Activated CD8-positive, alpha-beta memory T cell treated with anti-CD3 and anti-CD28 coated beads, Interleukin-2, amount 50 U/mL, for 4 hours (primary cell): ENCODE measurements at regions not wholly inside any gene's neighbourhood (a gene's known extent, or its start where the extent isn't known, plus 50 kb on each side); places are given as distances from the start of the nearest gene placed in this dataset.

ENCODE experiments used
- DNase-seq: peaks from one replicate; pipeline ENCODE4 v3.0.0-alpha.2; 2020

DNA sequence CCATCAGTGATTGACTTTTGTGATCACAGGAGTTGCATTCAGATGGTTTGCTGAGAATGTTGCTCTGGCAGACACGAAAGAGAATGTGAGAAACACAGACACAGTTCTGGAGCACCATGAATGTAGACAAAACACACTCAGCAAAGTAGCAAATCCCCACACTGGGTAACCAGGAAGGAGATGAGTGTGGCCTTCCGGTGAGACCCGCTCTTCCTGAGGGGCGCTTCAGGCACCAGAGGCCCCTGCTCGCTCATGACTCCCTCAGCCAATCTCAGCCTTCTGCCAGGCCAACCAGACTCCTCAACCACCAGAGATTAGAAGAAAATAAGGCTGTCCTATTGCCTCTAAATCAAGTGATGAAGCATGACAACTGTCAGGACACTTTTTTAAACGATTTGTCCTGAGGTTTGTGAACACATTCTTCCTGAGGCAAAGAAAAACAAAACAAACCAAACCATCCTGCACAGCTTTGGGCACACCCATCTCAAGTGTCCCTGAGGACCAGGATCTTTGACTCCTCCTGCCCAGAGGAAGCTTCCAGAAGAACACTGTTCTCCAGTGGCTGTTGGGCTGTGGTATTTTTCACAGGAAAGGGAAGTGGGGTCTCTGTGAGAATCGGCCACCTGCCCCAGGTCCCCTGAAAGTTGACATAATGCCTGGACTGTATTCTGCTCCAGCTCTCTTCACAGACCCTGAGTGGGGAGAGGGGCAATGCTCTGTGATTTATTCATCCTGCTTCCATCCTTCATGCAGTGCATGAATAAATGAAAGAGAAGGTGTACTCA is 152.8 kb downstream of the BCL11A start:
- no peak for DNase-seq

DNA sequence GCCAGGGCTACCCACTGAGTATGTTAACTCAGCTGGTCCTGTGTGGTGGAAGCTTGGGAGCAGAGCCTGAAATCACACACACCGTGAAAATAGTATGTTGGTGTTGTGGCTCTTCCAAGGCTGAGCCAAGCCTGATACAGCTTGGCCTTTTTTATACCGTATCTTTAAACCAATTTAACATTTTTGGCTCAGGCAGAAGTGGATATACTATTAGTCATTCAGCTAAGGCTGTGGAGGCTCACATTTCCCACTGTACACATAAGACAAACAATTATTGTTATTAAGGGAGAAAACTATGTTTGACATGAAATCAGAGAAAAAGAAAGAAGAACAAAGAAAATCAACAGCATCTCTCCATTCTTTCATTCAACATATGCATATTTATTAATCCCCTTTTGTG is 159.0 kb downstream of the BCL11A start:
- DNase-seq: no peak

DNA sequence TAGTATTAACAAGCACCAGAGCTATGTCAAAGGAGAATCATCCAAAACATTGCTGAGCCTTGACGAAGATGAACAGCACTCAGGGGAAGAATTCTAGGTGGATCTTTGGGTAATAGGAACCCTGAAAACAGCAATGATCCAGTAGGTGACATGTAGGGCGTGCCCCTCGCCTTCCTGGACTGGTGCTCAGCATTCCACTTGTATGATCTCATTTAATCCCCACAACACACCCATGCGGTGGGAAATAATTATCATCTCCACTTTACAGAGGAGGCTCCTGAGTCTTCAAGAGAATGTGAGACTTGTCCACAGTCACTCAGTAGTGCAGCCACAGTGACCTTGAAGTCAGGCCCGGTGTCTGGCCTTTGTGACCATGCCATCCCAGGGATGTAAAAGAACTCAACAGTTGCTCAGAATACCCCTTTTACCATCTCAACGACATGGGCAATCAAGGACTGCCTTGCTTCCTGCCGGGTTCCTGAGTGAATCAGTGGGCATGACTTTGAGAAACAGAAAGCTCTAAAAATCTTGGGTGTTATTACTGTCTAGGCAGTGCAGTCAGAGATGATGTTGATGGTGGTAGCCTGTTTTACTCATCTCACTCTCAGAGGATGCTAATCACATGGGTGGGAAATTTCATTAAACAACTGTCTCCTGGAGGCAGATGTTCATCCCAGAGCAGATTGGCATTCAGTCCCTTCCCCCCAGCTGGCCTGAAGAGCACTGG is 161.6 kb downstream of the BCL11A start:
- no peak for DNase-seq

DNA sequence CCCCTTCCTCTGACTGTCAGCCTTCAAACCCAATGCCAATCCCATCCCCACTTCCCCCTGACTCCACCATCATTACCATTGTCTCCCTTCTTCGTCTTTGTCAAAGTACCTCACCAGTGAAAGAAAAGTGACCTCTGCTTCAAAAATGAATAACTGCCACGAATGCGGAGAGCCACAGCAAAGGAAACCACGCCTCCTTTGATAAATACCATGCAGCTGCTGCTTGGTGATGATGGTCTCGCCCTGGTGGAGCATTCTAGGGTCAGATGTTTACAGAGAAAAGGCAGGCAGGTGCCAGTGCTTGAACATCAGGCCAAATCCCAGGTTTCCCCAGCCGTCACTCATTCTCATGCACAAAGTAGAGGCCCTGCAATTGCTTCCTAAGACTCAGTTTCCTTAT is 162.2 kb downstream of the BCL11A start:
- DNase-seq: no peak

DNA sequence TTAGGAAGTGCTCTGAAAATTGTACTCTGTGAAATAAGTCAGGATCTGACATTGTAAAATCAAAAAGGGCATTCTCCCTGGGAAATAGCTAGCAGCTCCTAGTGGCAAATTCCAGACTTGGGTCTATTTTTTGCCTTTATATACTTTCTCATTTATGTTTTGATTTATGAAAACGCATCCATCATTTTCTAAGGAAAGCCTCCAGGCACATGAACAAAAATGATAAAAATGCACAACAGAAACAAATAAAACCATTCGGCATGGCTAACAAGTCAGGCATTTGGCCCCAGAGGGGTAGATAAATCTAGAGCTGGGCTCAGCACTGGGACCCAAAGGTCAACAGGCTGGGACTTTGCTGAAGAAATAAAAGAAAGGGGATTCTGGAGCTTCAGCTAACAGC is 167.0 kb downstream of the BCL11A start:
- DNase-seq: no peak

DNA sequence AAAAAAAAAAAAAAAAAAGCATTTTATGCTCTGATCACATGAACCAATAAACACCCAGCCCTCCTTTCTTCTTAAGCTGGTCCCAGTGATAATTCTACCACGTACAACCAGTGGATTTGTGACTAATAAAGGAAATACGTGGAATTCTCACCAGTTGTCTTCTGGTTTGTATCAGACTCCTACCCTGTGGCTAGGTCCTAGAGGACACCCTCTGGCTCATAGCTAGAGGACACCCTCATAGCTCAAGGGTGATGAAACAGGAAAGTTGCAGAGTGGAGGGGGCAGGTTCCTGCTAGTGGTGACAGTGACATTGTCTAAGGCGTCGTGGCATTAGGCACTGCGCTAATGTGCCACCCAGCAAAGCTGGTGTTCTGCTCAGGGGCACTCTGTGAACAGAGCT is 167.8 kb downstream of the BCL11A start:
- no peak for DNase-seq

DNA sequence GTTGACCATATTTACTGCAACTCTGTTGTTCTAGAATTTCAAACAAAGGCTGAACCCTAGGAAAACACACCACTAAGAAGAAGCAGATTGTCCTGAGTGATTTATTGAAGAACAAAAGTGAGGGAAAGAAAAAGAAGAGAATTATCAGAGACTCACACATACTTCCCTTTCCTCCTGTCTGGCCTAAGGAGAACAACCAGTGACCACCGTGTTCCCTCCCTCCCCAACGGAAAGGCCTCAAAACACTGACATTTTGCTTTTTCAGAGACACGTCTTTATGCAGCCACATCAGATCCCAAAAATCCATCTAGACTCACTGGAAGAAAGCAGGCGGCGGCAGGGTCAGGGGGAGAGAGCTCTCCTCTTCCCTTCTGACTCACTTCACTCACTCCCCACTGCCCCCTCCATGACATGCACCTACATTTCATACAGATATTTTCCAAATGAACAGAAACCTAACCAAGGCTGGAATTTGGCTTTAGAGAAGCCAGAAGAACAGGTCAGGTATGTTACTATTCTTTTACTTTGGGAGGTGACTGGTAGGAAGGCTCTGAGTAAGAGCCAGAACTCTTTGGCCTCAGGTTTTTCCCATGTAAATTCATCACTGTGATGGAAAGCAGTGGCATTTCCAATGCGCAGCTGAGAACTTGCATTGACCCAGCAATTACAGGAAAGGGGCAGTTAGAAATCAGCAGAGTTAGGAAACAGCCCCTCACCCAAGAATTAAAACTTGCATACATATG is 169.9 kb downstream of the BCL11A start:
- DNase-seq: no peak

DNA sequence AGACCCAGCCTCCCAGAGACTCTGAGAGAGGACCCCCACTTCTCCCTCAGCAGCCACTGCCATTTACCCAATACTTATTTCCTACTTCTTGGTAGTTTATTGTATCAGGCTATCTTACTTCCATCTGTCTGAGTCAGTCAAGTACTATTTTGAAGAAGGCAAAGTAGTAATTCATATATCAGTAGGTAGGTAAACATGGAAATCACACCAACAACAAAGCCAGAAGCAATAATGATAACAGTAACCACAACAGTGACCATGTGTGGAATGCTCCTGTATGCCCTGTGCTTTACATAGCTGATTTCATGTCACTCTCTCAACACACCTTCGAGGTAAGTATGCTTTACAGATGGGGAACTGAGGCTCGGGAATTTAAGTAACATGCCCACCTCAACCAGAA is 173.0 kb downstream of the BCL11A start:
- DNase-seq: no peak

DNA sequence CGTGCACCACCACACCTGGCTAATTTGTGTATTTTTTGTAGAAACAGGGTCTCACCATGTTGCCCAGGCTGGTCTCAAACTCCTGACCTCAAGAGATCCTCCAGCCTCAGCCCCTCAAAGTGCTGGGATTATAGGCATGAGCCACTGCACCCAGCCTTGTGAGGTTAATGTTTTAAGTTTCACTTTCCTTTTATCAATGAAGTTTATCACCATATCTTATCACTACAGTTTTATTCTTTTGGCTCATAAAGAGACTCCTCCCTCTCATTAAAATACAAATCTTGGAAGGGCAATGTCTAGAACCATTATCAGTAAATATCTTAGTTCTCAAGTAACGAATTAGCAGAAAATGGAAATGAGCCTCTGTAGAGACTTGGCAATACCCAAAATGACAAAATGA is 173.8 kb downstream of the BCL11A start:
- no peak for DNase-seq

DNA sequence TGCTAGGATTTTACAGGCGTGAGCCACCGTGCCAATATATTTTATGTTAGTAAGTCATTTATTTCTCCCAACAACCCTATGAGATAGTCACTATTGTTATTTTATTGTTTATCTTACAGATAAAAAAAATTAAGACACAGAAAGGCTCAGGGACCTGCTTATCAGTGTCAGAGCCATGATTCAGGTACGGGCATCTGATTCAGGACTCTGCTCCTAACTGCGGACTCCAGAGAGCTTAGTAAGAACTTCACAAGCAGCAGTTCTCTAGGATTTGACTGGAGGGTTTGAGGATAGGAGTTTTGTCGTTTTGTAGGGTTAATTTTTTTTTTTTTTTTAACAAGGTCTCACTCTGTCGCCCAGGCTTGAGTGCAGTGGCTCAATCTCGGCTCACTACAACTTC is 174.2 kb downstream of the BCL11A start:
- no peak for DNase-seq

DNA sequence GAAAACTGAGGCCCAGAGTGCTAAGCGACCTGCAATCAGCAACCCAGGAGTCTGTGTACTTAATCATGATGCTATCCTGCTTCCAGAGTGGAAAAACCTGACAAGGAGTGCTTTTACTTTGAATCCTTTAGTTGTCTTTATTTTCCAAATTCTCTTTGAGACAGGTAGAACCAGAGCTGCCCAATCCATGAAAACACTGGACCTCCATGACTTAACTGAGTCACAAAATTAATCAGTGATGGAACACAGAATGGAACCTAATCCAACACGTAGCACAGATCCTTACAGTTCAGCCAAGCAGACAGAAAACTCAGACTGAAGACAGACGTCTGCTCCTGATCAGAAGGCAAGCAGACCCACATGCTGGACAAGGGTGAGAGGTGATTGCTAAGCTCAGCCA is 175.6 kb downstream of the BCL11A start:
- no peak for DNase-seq

DNA sequence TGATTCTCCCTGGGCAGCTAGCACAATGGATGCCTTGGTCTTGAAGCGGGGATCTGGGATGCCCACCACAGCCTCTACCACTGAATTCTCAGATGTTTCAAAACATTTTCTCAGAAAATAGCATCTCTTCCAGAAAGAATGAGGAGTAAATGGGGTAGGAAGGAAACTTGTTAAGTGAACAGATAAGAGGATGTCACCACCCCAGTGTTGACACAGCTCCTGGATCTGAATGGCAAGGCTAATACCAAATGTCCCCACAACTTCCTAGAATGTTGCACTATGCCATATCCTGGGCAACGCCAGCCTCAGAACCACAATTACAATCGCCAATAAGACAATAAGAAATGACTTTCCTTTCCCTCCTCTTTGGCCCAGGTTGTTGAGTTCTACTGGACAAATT is 177.2 kb downstream of the BCL11A start:
- DNase-seq: no peak

DNA sequence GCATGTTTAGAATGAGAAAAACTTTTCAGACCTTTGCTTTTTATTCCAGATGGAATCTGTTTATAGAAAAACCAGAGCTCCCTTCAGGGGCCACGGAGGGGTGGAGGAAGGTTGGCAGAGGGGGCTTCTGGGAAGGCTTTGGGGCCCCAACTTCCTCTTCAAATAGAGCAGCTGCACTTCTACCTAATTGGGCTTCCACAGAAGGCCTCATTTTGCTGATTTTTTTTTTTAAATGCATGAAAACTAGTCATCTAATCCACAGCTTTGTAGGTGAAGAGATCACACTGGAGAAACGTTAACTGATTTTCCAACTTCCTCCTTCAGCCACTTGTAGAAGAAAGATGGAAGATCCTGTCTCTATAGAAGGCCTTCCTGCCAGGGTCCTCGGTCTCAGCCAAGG is 181.8 kb downstream of the BCL11A start:
- DNase-seq: no peak

DNA sequence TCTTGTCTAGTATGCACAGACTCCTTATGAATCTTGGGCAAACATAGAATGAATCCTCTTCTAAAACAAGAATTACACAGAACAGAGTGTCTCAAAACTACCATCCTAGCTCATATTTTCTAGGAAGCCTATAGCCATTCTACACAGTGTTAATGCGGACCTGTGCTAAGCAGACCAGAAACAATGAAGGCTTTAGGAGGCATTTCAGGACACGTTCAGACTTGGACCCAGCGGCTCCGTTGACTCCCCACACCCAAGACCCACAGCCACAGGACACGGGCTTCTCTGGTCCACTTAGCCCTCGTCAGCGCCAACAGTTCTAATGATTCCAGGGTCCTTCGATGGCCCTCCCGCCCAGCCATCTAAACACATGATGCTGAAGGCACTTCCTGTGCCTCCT is 182.2 kb downstream of the BCL11A start:
- no peak for DNase-seq

DNA sequence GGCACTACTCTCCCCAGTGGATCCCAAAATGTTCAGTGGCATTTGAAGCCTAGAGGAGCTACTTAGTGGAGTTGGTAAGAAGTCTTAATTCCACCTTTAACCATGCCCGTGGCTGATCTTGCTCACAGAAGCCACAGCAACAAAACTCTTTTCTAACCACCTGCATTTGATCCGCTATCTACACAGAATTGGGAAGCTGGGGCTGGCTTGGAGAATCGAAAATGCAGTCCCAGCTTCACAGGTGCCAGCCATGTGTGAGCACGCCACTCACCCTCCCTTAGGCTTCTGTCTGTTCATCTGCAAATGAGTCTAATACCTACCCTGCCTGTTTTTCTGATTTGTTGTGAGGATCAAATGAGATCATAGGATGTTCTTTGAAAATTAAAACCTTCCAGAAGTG is 182.6 kb downstream of the BCL11A start:
- DNase-seq: no peak

DNA sequence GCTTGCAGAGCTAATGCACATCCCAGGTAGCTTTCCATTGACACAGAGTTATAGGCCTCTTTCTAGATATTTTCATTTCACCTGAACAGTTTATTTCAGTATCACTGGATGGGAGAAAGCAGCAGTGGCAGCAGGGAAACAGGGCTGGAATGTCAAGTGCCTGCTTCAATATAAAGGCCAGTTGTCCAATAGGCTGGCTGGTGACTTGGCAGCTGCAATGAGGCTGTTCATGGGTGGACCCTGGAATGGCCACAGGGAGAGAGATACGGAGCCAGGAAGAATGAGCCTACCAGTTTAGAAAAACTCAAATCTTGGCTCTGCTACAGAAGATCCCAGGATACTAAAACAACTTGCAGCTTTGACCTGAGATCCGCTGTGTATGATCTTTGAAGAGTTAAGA is 185.0 kb downstream of the BCL11A start:
- DNase-seq: no peak

DNA sequence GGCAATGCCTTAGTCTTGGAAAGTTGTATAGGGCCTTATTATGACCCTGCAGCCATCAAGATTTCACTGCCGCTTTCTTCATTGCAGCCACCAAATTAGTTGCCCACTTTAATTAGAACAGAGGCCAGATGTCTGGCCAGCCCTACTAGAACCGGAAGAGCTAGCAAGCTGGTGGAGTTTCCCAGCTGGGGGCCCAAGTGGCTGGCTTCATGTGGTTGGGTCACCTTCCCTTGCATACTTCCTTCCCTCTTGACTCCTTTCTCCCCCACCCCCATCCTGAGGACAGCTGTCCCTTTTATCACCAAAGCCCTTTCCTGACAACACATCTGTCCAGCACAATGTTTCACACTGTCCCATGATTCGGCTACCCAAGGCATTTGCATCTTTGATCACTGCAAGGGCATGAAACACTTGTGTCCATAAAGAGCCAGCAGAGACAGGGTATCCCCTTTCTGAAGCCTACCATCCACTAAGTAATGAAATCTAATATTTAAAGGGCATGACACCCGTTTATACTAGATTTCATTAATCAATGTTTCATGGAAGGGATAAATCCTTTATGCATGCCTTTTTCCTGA is 187.2 kb downstream of the BCL11A start:
- DNase-seq: no peak

DNA sequence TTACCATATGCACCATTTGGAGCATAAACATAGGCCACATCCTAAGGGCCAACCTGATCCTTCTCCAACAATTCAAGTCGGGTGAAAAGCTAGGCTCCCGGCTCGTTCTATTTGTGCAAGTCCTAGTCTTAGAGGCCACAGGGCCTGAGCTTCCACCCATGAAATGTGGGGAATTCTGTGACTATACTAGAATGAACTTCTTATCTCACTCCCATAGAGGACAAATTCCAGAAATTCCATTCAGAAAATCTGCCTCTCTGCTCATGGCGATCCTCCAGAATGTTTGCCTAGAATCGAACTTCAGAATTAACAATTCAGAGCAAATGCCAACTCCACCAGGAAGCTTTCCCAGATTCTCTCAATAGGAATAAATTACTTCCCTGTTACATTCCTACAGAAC is 187.9 kb downstream of the BCL11A start:
- no peak for DNase-seq

DNA sequence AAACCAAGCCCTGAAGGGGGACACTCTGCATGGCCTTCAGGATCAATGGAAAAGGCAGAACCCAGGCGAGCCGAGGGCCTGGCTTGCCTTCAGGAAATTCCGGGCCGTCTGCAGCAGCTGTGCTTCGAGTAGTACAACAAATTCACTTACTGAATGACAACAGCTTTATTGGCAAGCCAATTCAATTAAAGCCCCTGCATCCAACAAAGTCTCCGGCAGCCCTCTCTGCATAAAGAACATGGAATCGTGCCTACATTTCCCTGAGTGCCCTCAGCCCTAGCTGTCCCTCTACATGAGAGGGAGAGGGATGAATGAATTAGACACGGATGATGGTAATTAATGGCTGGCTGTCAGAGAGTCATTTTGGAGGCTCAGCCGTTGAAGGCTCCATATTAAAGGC is 189.0 kb downstream of the BCL11A start:
- no peak for DNase-seq

DNA sequence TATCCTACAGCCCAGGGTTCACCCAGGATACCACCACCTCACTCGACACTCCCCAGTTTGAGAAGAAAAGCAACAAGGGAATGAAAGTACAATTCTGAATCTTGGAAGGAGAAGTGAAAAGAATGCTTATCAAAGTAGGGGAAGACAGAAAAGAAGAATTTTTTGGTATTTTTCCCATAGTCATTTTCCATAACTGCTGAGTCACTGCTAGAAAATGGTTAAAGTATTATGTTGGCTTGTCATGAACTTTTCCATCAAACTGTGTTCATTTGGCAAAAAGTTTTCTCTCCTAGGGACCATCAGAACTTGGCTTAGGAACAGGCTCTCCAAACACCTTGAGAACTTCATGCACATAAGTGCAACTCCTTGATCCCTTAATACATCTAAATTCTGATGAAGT is 192.0 kb downstream of the BCL11A start:
- DNase-seq: no peak

DNA sequence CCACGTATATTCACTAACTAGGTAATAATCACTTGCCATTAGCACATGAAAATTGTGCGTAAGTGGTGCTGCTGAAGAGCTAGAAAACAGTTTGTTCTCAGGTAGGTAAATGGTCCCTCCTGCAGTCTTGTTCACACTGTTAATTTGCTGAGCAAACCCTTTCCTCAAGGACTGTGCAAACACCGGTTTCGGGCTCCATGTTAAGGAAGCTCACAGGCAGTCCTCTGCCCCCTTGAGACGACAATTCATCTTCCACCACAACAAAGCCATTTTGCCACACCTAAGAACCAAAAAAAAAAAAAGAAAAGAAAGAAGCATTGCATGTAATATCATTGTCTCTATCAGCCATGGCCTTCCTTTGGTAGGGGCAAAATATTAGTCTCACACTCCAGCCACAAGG is 193.9 kb downstream of the BCL11A start:
- DNase-seq: no peak

DNA sequence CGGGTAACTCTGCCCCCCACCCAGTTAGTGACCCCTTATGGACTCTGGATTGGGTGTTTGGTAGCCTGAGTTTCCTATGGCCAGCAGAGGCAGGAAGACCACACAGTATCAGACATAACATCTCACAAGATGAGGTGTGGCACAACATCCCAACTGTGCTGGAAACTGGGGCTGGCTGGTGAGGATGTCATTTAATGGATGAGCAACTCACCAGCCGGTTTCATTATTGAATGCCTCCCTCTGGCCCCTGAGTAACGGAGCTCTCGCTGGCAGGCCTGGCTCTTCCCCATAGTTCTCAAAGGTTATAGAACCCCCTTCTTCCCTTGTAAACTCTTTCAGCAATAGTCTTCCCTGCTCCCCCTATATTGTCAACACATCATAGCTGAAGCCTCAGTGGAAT is 195.0 kb downstream of the BCL11A start:
- no peak for DNase-seq

DNA sequence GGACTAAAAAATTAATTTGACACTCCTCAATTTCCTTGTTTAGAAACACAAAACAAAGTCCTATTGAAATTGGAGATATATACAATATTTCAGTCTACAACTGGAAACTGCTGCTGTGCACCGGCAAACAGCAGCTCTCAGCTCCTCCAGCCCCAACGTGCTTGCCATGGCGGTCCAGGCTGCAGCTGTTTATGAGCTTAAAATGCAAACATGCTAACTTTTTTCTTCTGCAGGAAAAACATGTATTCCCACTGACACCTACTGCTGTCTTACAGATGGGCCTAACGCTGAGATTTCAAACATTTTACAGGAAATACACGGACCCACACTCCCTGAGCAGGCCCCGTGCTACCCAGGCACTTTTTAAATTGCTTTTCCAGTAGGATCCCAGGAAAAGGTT is 195.5 kb downstream of the BCL11A start:
- DNase-seq: no peak

DNA sequence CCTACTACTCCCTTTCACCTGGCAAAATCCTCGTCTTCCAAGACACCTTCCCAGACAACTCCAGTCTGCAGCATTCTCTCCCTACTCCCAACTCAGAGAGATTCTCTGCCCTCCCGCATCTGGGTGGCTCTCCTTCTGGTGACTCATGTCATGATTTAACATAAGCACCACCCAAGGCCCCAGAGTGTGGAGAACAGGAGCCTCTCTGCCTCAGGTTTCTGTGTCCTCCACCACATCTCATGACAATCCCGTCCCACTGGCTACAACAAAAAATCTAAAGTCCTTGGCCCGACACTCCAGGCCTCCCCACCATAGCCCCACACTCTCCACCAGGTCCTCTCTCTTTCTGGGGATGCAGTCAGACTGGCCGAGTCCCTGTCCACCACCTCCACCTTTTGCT is 197.1 kb downstream of the BCL11A start:
- no peak for DNase-seq
